Keratinocyte (primary cell): ENCODE measurements at regions not wholly inside any gene's neighbourhood (a gene's known extent, or its start where the extent isn't known, plus 50 kb on each side); places are given as distances from the start of the nearest gene placed in this dataset.

Experiments used
- CTCF ChIP-seq, 3 experiments: IDR thresholded peaks in 1 of 3; conservative IDR thresholded peaks in 1 of 3; optimal IDR thresholded peaks in 1 of 3; 2 replicates in 2 of 3; 3 replicates in 1 of 3; pipeline versions ENCODE3 to v1.5.1; 2011; ENCODE audit warnings: low read length in 3 of 3, mild to moderate bottlenecking in 3 of 3, moderate library complexity in 2 of 3, control low read depth in 1 of 3, inconsistent platforms in 1 of 3; ENCODE audit not compliant: insufficient read depth in 2 of 3; ENCODE audit errors: extremely low read depth in 1 of 3
- EZH2 ChIP-seq: IDR thresholded peaks from one replicate; pipeline ENCODE4 v1.6.1; 2012; ENCODE audit warnings: inconsistent platforms, mild to moderate bottlenecking, low read length, moderate library complexity

GRCh38 chr1:188240772-188241406, 1412.1 kb downstream of the PLA2G4A start:
- TF ChIP-seq CTCF (optimal IDR thresholded peaks at IDR 0.05 in 1 of 3, IDR thresholded peaks at IDR 0.05 in 1 of 3, conservative IDR thresholded peaks at IDR 0.05 in 1 of 3; ENCODE audit: extremely low read depth in 1 of 3, insufficient read depth in 2 of 3, low read length in 3 of 3) (no peak), EZH2 (no peak)
